SW 1271 (cell line): ENCODE measurements at regions not wholly inside any gene's neighbourhood (a gene's known extent, or its start where the extent isn't known, plus 50 kb on each side); places are given as distances from the start of the nearest gene placed in this dataset.

Source experiments
- DNase-seq, 2 experiments: peaks; one replicate each; lab custom pipeline; 2025; lab: John Stamatoyannopoulos, UW

- no peak for DNase-seq
These were observed 836.1 kb upstream of the FANCL start for GRCh38 chr2:59077026-59077725.

- DNase-seq = no peak
These were observed 835.0 kb upstream of the FANCL start for GRCh38 chr2:59076079-59076619.

- no peak for DNase-seq
These were observed 832.9 kb upstream of the FANCL start for GRCh38 chr2:59074071-59074470.

- no peak for DNase-seq
These were observed 832.2 kb upstream of the FANCL start for GRCh38 chr2:59073286-59073685.

- no peak for DNase-seq
These were observed 827.1 kb upstream of the FANCL start for GRCh38 chr2:59068255-59068654.

- DNase-seq = no peak
These were observed 825.8 kb upstream of the FANCL start for GRCh38 chr2:59066787-59067399.

- no peak for DNase-seq
These were observed 806.4 kb upstream of the FANCL start for GRCh38 chr2:59047373-59047995.

- no peak for DNase-seq
These were observed 805.6 kb upstream of the FANCL start for GRCh38 chr2:59046401-59047372.

- no peak for DNase-seq
These were observed 803.6 kb upstream of the FANCL start for GRCh38 chr2:59044736-59045135.

- no peak for DNase-seq
These were observed 800.0 kb upstream of the FANCL start for GRCh38 chr2:59041139-59041538.

GRCh38 chr2:59034837-59035236 is 793.7 kb upstream of the FANCL start:
- DNase-seq = no peak

- no peak for DNase-seq
These were observed 793.0 kb upstream of the FANCL start for GRCh38 chr2:59034106-59034505.

GRCh38 chr2:59033661-59034060 is 792.5 kb upstream of the FANCL start:
- DNase-seq = no peak

- no peak for DNase-seq
These were observed 791.4 kb upstream of the FANCL start for GRCh38 chr2:59032499-59032898.

- no peak for DNase-seq
These were observed 787.9 kb upstream of the FANCL start for GRCh38 chr2:59029058-59029457.

GRCh38 chr2:59027320-59027719 is 786.2 kb upstream of the FANCL start:
- DNase-seq = no peak

- DNase-seq = peak in 1 of 2 experiments; percentile 28
These were observed 784.1 kb upstream of the FANCL start for GRCh38 chr2:59025157-59025757.

- no peak for DNase-seq
These were observed 780.7 kb upstream of the FANCL start for GRCh38 chr2:59021786-59022185.

GRCh38 chr2:59019566-59020159 is 778.5 kb upstream of the FANCL start:
- no peak for DNase-seq

- no peak for DNase-seq
These were observed 777.6 kb upstream of the FANCL start for GRCh38 chr2:59018737-59019136.

- no peak for DNase-seq
These were observed 773.9 kb upstream of the FANCL start for GRCh38 chr2:59015027-59015426.
